H9 (cell line): ENCODE measurements at regions not wholly inside any gene's neighbourhood (a gene's known extent, or its start where the extent isn't known, plus 50 kb on each side); places are given as distances from the start of the nearest gene placed in this dataset.

Experiments used
- DNase-seq: peaks from one replicate; pipeline ENCODE4 v3.0.0-alpha.2; 2017
- H2AFZ ChIP-seq: one replicate; pipeline ENCODE4 v1.6.1; 2013; ENCODE audit warnings: mild to moderate bottlenecking, low read length, control low read depth, moderate library complexity
- H2AK5ac ChIP-seq: 2 replicates; pipeline ENCODE4 v1.6.1; 2013; ENCODE audit warnings: low read length, control low read depth, mixed read lengths; ENCODE audit not compliant: insufficient read length
- H2BK120ac ChIP-seq: one replicate; pipeline ENCODE4 v1.6.1; 2013; ENCODE audit warnings: low read depth, mild to moderate bottlenecking, low read length, control low read depth, inconsistent platforms; ENCODE audit not compliant: poor library complexity, severe bottlenecking
- H2BK12ac ChIP-seq: 2 replicates; pipeline ENCODE4 v1.6.1; 2013; ENCODE audit warnings: low read length, control low read depth, mixed read lengths, low read depth; ENCODE audit not compliant: insufficient read length
- H2BK15ac ChIP-seq: 2 replicates; pipeline ENCODE4 v1.6.1; 2013; ENCODE audit warnings: low read depth, low read length, control low read depth
- H2BK20ac ChIP-seq: one replicate; pipeline ENCODE4 v1.6.1; 2013; ENCODE audit warnings: low read depth, mild to moderate bottlenecking, low read length, control low read depth, inconsistent platforms; ENCODE audit not compliant: poor library complexity, severe bottlenecking
- H2BK5ac ChIP-seq: 2 replicates; pipeline ENCODE4 v1.6.1; 2013; ENCODE audit warnings: low read length, control low read depth, mixed read lengths; ENCODE audit not compliant: insufficient read length
- H3K14ac ChIP-seq: 2 replicates; pipeline ENCODE4 v1.6.1; 2013; ENCODE audit warnings: low read length, control low read depth; ENCODE audit not compliant: insufficient read depth
- H3K18ac ChIP-seq: 2 replicates; pipeline ENCODE4 v1.6.1; 2013; ENCODE audit warnings: low read depth, mild to moderate bottlenecking, mixed read lengths, low read length, control low read depth; ENCODE audit not compliant: insufficient read length
- H3K23ac ChIP-seq: 2 replicates; pipeline ENCODE4 v1.6.1; 2013; ENCODE audit warnings: low read length, control low read depth, mixed read lengths, low read depth; ENCODE audit not compliant: insufficient read length
- H3K23me2 ChIP-seq: 2 replicates; pipeline ENCODE4 v1.6.1; 2013; ENCODE audit warnings: low read depth, mild to moderate bottlenecking, mixed read lengths, low read length, control low read depth; ENCODE audit not compliant: insufficient read length, poor library complexity, severe bottlenecking
- H3K27ac ChIP-seq: 2 replicates; pipeline ENCODE4 v1.5.1; 2013; ENCODE audit warnings: low read length, control low read depth, mixed read lengths, low read depth; ENCODE audit not compliant: insufficient read length
- H3K27me3 ChIP-seq: 2 replicates; pipeline ENCODE4 v1.6.1; 2013; ENCODE audit warnings: low read length, control low read depth, inconsistent platforms; ENCODE audit not compliant: insufficient read depth
- H3K4ac ChIP-seq: 2 replicates; pipeline ENCODE4 v1.6.1; 2013; ENCODE audit warnings: low read depth, mild to moderate bottlenecking, control low read depth, inconsistent platforms, low read length, moderate library complexity
- H3K4me1 ChIP-seq: 2 replicates; pipeline ENCODE4 v1.6.1; 2013; ENCODE audit warnings: low read length, control low read depth, inconsistent platforms; ENCODE audit not compliant: insufficient read depth
- H3K4me2 ChIP-seq: 2 replicates; pipeline ENCODE4 v1.6.1; 2013; ENCODE audit warnings: low read length, control low read depth, mixed read lengths; ENCODE audit not compliant: insufficient read length, insufficient read depth
- H3K56ac ChIP-seq: 2 replicates; pipeline ENCODE4 v1.6.1; 2013; ENCODE audit warnings: low read depth, mild to moderate bottlenecking, mixed read lengths, low read length, control low read depth; ENCODE audit not compliant: insufficient read length
- H3K79me1 ChIP-seq: 2 replicates; pipeline ENCODE4 v1.6.1; 2013; ENCODE audit warnings: low read depth, mild to moderate bottlenecking, moderate library complexity, low read length, control low read depth, inconsistent platforms; ENCODE audit not compliant: insufficient read depth, poor library complexity, severe bottlenecking
- H3K79me2 ChIP-seq: 2 replicates; pipeline ENCODE4 v1.6.1; 2013; ENCODE audit warnings: low read length, control low read depth, inconsistent platforms; ENCODE audit not compliant: insufficient read depth
- H3K9ac ChIP-seq: 2 replicates; pipeline ENCODE4 v1.6.1; 2013; ENCODE audit warnings: low read length, control low read depth, mixed read lengths; ENCODE audit not compliant: insufficient read length; ENCODE audit errors: extremely low read depth
- H3K9me3 ChIP-seq: one replicate; pipeline ENCODE4 v1.6.1; 2013; ENCODE audit warnings: low read depth, low read length, inconsistent platforms; ENCODE audit not compliant: control insufficient read depth
- H3T11ph ChIP-seq: one replicate; pipeline ENCODE4 v1.6.1; 2013; ENCODE audit warnings: mild to moderate bottlenecking, low read length, control low read depth, inconsistent platforms
- H4K20me1 ChIP-seq: one replicate; pipeline ENCODE4 v1.6.1; 2013; ENCODE audit not compliant: control insufficient read depth, insufficient read length, insufficient read depth
- H4K5ac ChIP-seq: 2 replicates; pipeline ENCODE4 v1.6.1; 2013; ENCODE audit warnings: low read depth, mild to moderate bottlenecking, mixed read lengths, low read length, control low read depth; ENCODE audit not compliant: insufficient read length
- H4K8ac ChIP-seq: replicated peaks from 2 replicates; pipeline ENCODE4 v1.6.1; 2013; ENCODE audit warnings: low read length, control low read depth, mixed read lengths, low read depth; ENCODE audit not compliant: insufficient read length
- H4K91ac ChIP-seq: 2 replicates; pipeline ENCODE4 v1.6.1; 2013; ENCODE audit warnings: low read depth, mild to moderate bottlenecking, moderate library complexity, mixed read lengths, low read length, control low read depth; ENCODE audit not compliant: insufficient read length
- H3K27ac Mint-ChIP-seq, 3 experiments: 2 replicates in 2 of 3; 3 replicates in 1 of 3; pipeline ENCODE4 v1.8.0; 2020 to 2021; ENCODE audit warnings: mixed read lengths in 3 of 3, mild to moderate bottlenecking in 1 of 3, moderate library complexity in 1 of 3
- H3K27me3 Mint-ChIP-seq: 2 replicates; pipeline ENCODE4 v1.8.0; 2021; ENCODE audit warnings: low read depth, mild to moderate bottlenecking, moderate library complexity, mixed read lengths
- H3K36me3 Mint-ChIP-seq, 3 experiments: 2 replicates in 2 of 3; 3 replicates in 1 of 3; pipeline ENCODE4 v1.8.0; 2020 to 2021; ENCODE audit warnings: low read depth in 3 of 3, mixed read lengths in 3 of 3; ENCODE audit not compliant: insufficient read depth in 1 of 3
- H3K4me1 Mint-ChIP-seq, 2 experiments: 2 replicates each; pipeline ENCODE4 v1.8.0; 2020; ENCODE audit warnings: mixed read lengths in 2 of 2
- H3K4me3 Mint-ChIP-seq, 2 experiments: 2 replicates in 1 of 2; 3 replicates in 1 of 2; pipeline ENCODE4 v1.8.0; 2020 to 2021; ENCODE audit warnings: mild to moderate bottlenecking in 2 of 2, mixed read lengths in 2 of 2, moderate library complexity in 1 of 2
- H3K9me3 Mint-ChIP-seq, 2 experiments: 2 replicates in 1 of 2; 3 replicates in 1 of 2; pipeline ENCODE4 v1.8.0; 2020; ENCODE audit warnings: mild to moderate bottlenecking in 2 of 2, mixed read lengths in 2 of 2, moderate library complexity in 1 of 2
- WGBS: extraction: QIAGEN DNeasy Blood & Tissue Kit; methylation state at CpG from one replicate; pipeline ENCODE4 v1.1.7; 2013; ENCODE audit warnings: missing lambda C conversion rate, low lambda C conversion rate, mixed read lengths; ENCODE audit not compliant: insufficient read length; ENCODE audit errors: extremely low coverage; 5-methylcytosine and 5-hydroxymethylcytosine counted together
- TF ChIP-seq, protein P1 (sequence below): fragments of 200-600 bp; sonication (generic); conservative IDR thresholded peaks from 3 replicates; pipeline ENCODE4 v1.8.0; 2021; ENCODE audit warnings: antibody characterized with exemption, mild to moderate bottlenecking

DNA sequence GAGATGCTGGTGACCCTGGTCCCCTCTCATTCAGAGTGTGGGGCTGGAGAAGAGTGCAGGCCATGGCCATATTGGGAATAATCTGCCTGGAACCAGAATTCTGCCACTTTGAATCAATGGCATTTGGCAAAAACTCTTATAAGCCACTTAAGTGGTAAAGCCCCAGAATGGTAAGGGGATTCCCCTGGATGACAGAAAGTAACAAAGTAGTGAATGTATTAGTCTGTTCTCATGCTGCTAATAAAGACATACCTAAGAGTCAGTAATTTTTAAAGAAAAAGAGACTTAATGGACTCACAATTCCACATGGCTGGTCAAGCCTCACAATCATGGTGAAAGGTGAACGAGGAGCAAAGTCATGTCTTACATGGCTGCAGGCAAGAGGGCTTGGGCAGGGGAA lies 248.6 kb downstream of the SH2D4B start:
- Histone ChIP-seq H4K8ac (no peak overlapping the region), H3K79me1 (no peaks in the 10 kb centered on the region), H3K27me3 (no peaks in the 10 kb centered on the region), H2BK120ac (no peak overlapping the region), H2AK5ac (no peak overlapping the region), H3T11ph (no peak overlapping the region), H4K5ac (no peak overlapping the region), H2BK5ac (no peak overlapping the region), H3K4me2 (no peak overlapping the region), H3K9ac (no peak overlapping the region), H3K4ac (no peak overlapping the region), H3K23me2 (no peaks in the 10 kb centered on the region), H4K91ac (no peak overlapping the region), H2BK12ac (no peak overlapping the region), H3K9me3 (no peaks in the 10 kb centered on the region), H3K56ac (no peak overlapping the region), H2AFZ (no peak overlapping the region), H2BK15ac (no peak overlapping the region), H3K18ac (no peak overlapping the region), H3K23ac (no peak overlapping the region), H3K14ac (no peak overlapping the region), H3K4me1 (no peaks in the 10 kb centered on the region), H3K27ac (no peak overlapping the region), H4K20me1 (no peaks in the 10 kb centered on the region), H3K79me2 (no peaks in the 10 kb centered on the region), H2BK20ac (no peak overlapping the region)
- DNase-seq, result no peak
- Mint-ChIP-seq H3K27me3 (no peaks in the 10 kb centered on the region), H3K27ac (no peak overlapping the region; a peak in 1 of 7 replicates), H3K36me3 (no peaks in the 10 kb centered on the region; a peak in 1 of 7 replicates), H3K9me3 (no peaks in the 10 kb centered on the region), H3K4me3 (no peak overlapping the region), H3K4me1 (no peaks in the 10 kb centered on the region)
- TF ChIP-seq, protein P1, sequence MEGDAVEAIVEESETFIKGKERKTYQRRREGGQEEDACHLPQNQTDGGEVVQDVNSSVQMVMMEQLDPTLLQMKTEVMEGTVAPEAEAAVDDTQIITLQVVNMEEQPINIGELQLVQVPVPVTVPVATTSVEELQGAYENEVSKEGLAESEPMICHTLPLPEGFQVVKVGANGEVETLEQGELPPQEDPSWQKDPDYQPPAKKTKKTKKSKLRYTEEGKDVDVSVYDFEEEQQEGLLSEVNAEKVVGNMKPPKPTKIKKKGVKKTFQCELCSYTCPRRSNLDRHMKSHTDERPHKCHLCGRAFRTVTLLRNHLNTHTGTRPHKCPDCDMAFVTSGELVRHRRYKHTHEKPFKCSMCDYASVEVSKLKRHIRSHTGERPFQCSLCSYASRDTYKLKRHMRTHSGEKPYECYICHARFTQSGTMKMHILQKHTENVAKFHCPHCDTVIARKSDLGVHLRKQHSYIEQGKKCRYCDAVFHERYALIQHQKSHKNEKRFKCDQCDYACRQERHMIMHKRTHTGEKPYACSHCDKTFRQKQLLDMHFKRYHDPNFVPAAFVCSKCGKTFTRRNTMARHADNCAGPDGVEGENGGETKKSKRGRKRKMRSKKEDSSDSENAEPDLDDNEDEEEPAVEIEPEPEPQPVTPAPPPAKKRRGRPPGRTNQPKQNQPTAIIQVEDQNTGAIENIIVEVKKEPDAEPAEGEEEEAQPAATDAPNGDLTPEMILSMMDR, result no peak
- no CpG with 5 or more reads among the region's 1 CpG for WGBS
